ENCODE measurements at regions not wholly inside any gene's neighbourhood (a gene's known extent, or its start where the extent isn't known, plus 50 kb on each side); places are given as distances from the start of the nearest gene placed in this dataset.
"Not testable (repeated sequence)": the region's sequence is repeated elsewhere in the genome, so short reads cannot be mapped to it uniquely, and the experiment has no call there.

GRCh38 chr6:99145738-99146137 is 198.0 kb upstream of the FBXL4 start:
- H3K4me3 ChIP-seq (ENCODE audit: low read depth, low read length), result no peak overlapping the region
- TF ChIP-seq CTCF (IDR thresholded peaks at IDR 0.05; ENCODE audit: insufficient read depth, low read depth, low read length), result no peak
- no peak for DNase-seq (ENCODE audit: low read depth)

GRCh38 chr6:99143108-99143861 is 195.5 kb upstream of the FBXL4 start:
- H3K4me3 ChIP-seq (ENCODE audit: low read depth, low read length), result no peak overlapping the region
- DNase-seq (ENCODE audit: low read depth), result no peak
- no peak for TF ChIP-seq CTCF (IDR thresholded peaks at IDR 0.05; ENCODE audit: insufficient read depth, low read depth, low read length)

GRCh38 chr6:99141906-99142305 is 194.2 kb upstream of the FBXL4 start:
- DNase-seq (ENCODE audit: low read depth), result not testable (repeated sequence)

GRCh38 chr6:99138445-99138844 is 190.7 kb upstream of the FBXL4 start:
- no peak for TF ChIP-seq CTCF (IDR thresholded peaks at IDR 0.05; ENCODE audit: insufficient read depth, low read depth, low read length)

More at GRCh38 chr6:99141906-99142305, 194.2 kb upstream of the FBXL4 start:
- not testable (repeated sequence) for H3K4me3 ChIP-seq (ENCODE audit: low read depth, low read length)

GRCh38 chr6:99137314-99137713 is 189.6 kb upstream of the FBXL4 start:
- H3K4me3 ChIP-seq (ENCODE audit: low read depth, low read length), result no peak overlapping the region
- no peak for TF ChIP-seq CTCF (IDR thresholded peaks at IDR 0.05; ENCODE audit: insufficient read depth, low read depth, low read length)
- DNase-seq (ENCODE audit: low read depth), result no peak

More at GRCh38 chr6:99138445-99138844, 190.7 kb upstream of the FBXL4 start:
- H3K4me3 ChIP-seq (ENCODE audit: low read depth, low read length), result no peak overlapping the region
- DNase-seq (ENCODE audit: low read depth), result no peak

- no peak for DNase-seq (ENCODE audit: low read depth)
- no peak overlapping the region for H3K4me3 ChIP-seq (ENCODE audit: low read depth, low read length)
- no peak for TF ChIP-seq CTCF (IDR thresholded peaks at IDR 0.05; ENCODE audit: insufficient read depth, low read depth, low read length)
Observed at GRCh38 chr6:99136488-99136887, 188.7 kb upstream of the FBXL4 start.

- no peak for TF ChIP-seq CTCF (IDR thresholded peaks at IDR 0.05; ENCODE audit: insufficient read depth, low read depth, low read length)
- no peak overlapping the region for H3K4me3 ChIP-seq (ENCODE audit: low read depth, low read length)
- DNase-seq (ENCODE audit: low read depth), result no peak
Observed at GRCh38 chr6:99132026-99132635, 184.4 kb upstream of the FBXL4 start.
